ENCODE measurements at regions not wholly inside any gene's neighbourhood (a gene's known extent, or its start where the extent isn't known, plus 50 kb on each side); places are given as distances from the start of the nearest gene placed in this dataset.
A peak's percentile ranks its signal among the peaks of the same experiment; 100 is the strongest.

GRCh38 chr1:209094384-209094783 is 489.1 kb upstream of the CAMK1G start:
- Histone ChIP-seq H3K36me3 (no peaks in the 10 kb centered on the region), H3K9me3 (no peaks in the 10 kb centered on the region), H3K27me3 (no peaks in the 10 kb centered on the region), H3K4me1 (peaks cover 0 to 8% (median 0%) of the 10 kb centered on the region in 4 donors), H3K4me3 (no peak overlapping the region), H3K27ac (no peak overlapping the region)
- intact Hi-C loops (cut with DNase I), result no loop called here
- TF ChIP-seq POLR2A (IDR thresholded peaks at IDR 0.05) (no peak), POLR2AphosphoS5 (IDR thresholded peaks at IDR 0.05) (no peak), CTCF (IDR thresholded peaks at IDR 0.05) (no peak), EP300 (IDR thresholded peaks at IDR 0.05) (no peak)
- DNase-seq, result no peak

- no peak overlapping the region for H3K4me3 ChIP-seq
- no peaks in the 10 kb centered on the region for H3K9me3 ChIP-seq
- H3K27ac ChIP-seq, result no peak overlapping the region
- H3K4me1 ChIP-seq, result peaks cover 0 to 8% (median 0%) of the 10 kb centered on the region in 4 donors
- no peak for DNase-seq
- no peaks in the 10 kb centered on the region for H3K27me3 ChIP-seq
- 23 to 63% methylated on average over 9 of the region's 9 CpGs for WGBS, 2 donors
- intact Hi-C loops (cut with DNase I), result no loop called here
- TF ChIP-seq CTCF (IDR thresholded peaks at IDR 0.05) (no peak), POLR2AphosphoS5 (IDR thresholded peaks at IDR 0.05) (peak in 1 of 4 donors; percentile 7)
- H3K36me3 ChIP-seq, result no peaks in the 10 kb centered on the region
Observed at GRCh38 chr1:209095627-209096595, 487.6 kb upstream of the CAMK1G start.

- Histone ChIP-seq H3K27ac (no peak overlapping the region), H3K9me3 (no peaks in the 10 kb centered on the region), H3K36me3 (no peaks in the 10 kb centered on the region), H3K27me3 (no peaks in the 10 kb centered on the region), H3K4me3 (no peak overlapping the region), H3K4me1 (peaks cover 0 to 8% (median 0%) of the 10 kb centered on the region in 4 donors)
- TF ChIP-seq CTCF (IDR thresholded peaks at IDR 0.05), result no peak
- no peak for TF ChIP-seq EP300 (IDR thresholded peaks at IDR 0.05)
- no peak for TF ChIP-seq POLR2A (IDR thresholded peaks at IDR 0.05)
- no peak for TF ChIP-seq POLR2AphosphoS5 (IDR thresholded peaks at IDR 0.05)
- 93% methylated on average over 5 of the region's 5 CpGs for WGBS, 2 donors
- DNase-seq, result no peak
- intact Hi-C loops (cut with DNase I), result no loop called here
Observed at GRCh38 chr1:209100460-209100859, 483.1 kb upstream of the CAMK1G start.

GRCh38 chr1:209101106-209101505 is 482.4 kb upstream of the CAMK1G start:
- intact Hi-C loops (cut with DNase I), result no loop called here
- TF ChIP-seq EP300 (IDR thresholded peaks at IDR 0.05) (no peak), POLR2A (IDR thresholded peaks at IDR 0.05) (no peak), CTCF (IDR thresholded peaks at IDR 0.05) (no peak), POLR2AphosphoS5 (IDR thresholded peaks at IDR 0.05) (no peak)
- 91 to 92% methylated on average over 5 of the region's 5 CpGs for WGBS, 2 donors
- DNase-seq, result no peak
- Histone ChIP-seq H3K27ac (no peak overlapping the region), H3K4me1 (peaks cover 0 to 9% (median 2%) of the 10 kb centered on the region in 4 donors), H3K9me3 (no peaks in the 10 kb centered on the region), H3K36me3 (no peaks in the 10 kb centered on the region), H3K4me3 (no peak overlapping the region), H3K27me3 (no peaks in the 10 kb centered on the region)

All from sigmoid colon (tissue), 6 donors.